PC-3 (cell line): ENCODE measurements at regions not wholly inside any gene's neighbourhood (a gene's known extent, or its start where the extent isn't known, plus 50 kb on each side); places are given as distances from the start of the nearest gene placed in this dataset.

Experiments used
- EZH2phosphoT487 ChIP-seq: fragments of 300-600 bp; sonication (generic); IDR thresholded peaks from 2 replicates; pipeline ENCODE4 v1.6.1; 2018; ENCODE audit warnings: mild to moderate bottlenecking, antibody characterized with exemption, low read length, borderline replicate concordance
- TF ChIP-seq, protein P1 (sequence below): fragments of 300-600 bp; sonication (generic); conservative IDR thresholded peaks from 2 replicates; pipeline ENCODE4 v1.5.1; 2017; ENCODE audit warnings: antibody characterized with exemption, low read depth, mild to moderate bottlenecking, low read length

DNA sequence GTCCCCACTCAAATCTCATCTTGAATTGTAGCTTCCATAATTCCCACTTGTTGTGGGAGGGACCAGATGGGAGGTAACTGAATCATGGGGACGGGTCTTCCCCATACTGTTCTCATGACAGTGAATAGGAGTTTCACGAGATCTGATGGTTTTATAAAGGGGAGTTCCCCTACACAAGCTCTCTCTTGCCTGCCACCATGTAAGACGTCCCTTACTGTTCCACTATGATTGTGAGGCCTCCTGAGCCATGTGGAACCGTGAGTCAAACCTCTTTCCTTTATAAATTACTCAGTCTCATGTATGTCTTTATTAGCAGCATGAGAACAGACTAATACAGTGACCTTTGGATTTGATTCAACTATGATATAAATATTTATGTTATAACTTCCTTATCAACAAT, 78.0 kb downstream of the CYRIA start:
- TF ChIP-seq, protein P1, sequence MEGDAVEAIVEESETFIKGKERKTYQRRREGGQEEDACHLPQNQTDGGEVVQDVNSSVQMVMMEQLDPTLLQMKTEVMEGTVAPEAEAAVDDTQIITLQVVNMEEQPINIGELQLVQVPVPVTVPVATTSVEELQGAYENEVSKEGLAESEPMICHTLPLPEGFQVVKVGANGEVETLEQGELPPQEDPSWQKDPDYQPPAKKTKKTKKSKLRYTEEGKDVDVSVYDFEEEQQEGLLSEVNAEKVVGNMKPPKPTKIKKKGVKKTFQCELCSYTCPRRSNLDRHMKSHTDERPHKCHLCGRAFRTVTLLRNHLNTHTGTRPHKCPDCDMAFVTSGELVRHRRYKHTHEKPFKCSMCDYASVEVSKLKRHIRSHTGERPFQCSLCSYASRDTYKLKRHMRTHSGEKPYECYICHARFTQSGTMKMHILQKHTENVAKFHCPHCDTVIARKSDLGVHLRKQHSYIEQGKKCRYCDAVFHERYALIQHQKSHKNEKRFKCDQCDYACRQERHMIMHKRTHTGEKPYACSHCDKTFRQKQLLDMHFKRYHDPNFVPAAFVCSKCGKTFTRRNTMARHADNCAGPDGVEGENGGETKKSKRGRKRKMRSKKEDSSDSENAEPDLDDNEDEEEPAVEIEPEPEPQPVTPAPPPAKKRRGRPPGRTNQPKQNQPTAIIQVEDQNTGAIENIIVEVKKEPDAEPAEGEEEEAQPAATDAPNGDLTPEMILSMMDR, result no peak
- no peak for TF ChIP-seq EZH2phosphoT487
